Testis (tissue), 2 donors: ENCODE measurements at regions not wholly inside any gene's neighbourhood (a gene's known extent, or its start where the extent isn't known, plus 50 kb on each side); places are given as distances from the start of the nearest gene placed in this dataset.

ENCODE experiments used
- CTCF ChIP-seq, 3 experiments: fragments of 450-650 bp in 2 of 3; fragments of 200-600 bp in 1 of 3; sonication (generic) in 1 of 3; IDR thresholded peaks; one replicate each; pipeline ENCODE4 v1.5.1; 2016 to 2019; ENCODE audit warnings: antibody characterized with exemption in 3 of 3, mild to moderate bottlenecking in 2 of 3, moderate library complexity in 1 of 3
- POLR2A ChIP-seq: fragments of 450-650 bp; IDR thresholded peaks from one replicate; pipeline ENCODE4 v1.6.1; 2017; ENCODE audit warnings: antibody characterized with exemption, mild to moderate bottlenecking, moderate library complexity

- TF ChIP-seq CTCF (IDR thresholded peaks at IDR 0.05) (no peak), POLR2A (no peak)
Measured at GRCh38 chr14:56702515-56702914, 107.8 kb downstream of the OTX2 start.
